B cell (primary cell): ENCODE measurements at regions not wholly inside any gene's neighbourhood (a gene's known extent, or its start where the extent isn't known, plus 50 kb on each side); places are given as distances from the start of the nearest gene placed in this dataset.

ENCODE experiments used
- ATAC-seq: fragments of 200-7000 bp; cut with Tn5 transposase; one replicate; pipeline ENCODE4 v1.10.0; 2021; ENCODE audit warnings: low read depth, mild to moderate bottlenecking, moderate number of reproducible peaks, moderate library complexity
- CTCF ChIA-PET: fragments of 350-600 bp; sonication (Branson Sonifier 250); formaldehyde crosslinking; loops from one replicate; lab custom pipeline; 2021; ENCODE audit warnings: antibody characterized with exemption, inconsistent platforms; lab: Charles Lee
- POLR2A ChIA-PET: fragments of 350-600 bp; sonication (Branson Sonifier 250); formaldehyde crosslinking; loops from one replicate; lab custom pipeline; 2021; ENCODE audit warnings: antibody characterized with exemption; lab: Charles Lee
- DNase-seq: peaks from one replicate; pipeline ENCODE4 v3.0.0; 2013
- H2AFZ ChIP-seq: 2 replicates; pipeline ENCODE4 v1.6.1; 2012; ENCODE audit warnings: mild to moderate bottlenecking, low read depth, low read length; ENCODE audit not compliant: insufficient read depth, poor library complexity, severe bottlenecking
- H3K27ac ChIP-seq, 2 donors: 1 replicate in 1 of 2; 2 replicates in 1 of 2; pipeline ENCODE4 v1.5.1; 2012 to 2013; ENCODE audit warnings: low read length in 2 of 2, mild to moderate bottlenecking in 2 of 2, moderate library complexity in 1 of 2
- H3K27me3 ChIP-seq, 4 experiments: fragments of 200-600 bp in 1 of 4; sonication (generic) in 1 of 4; replicated peaks in 1 of 4; 1 replicate in 2 of 4; 2 replicates in 2 of 4; pipeline versions ENCODE4 v1.6.1 to v1.7.0; 2013 to 2016; ENCODE audit warnings: low read length in 3 of 4, mild to moderate bottlenecking in 2 of 4, mixed read lengths in 1 of 4, moderate library complexity in 1 of 4; ENCODE audit not compliant: insufficient read depth in 4 of 4, control insufficient read depth in 3 of 4; ENCODE audit errors: control extremely low read depth in 1 of 4
- H3K36me3 ChIP-seq, 2 experiments: replicated peaks in 1 of 2; 1 replicate in 1 of 2; 2 replicates in 1 of 2; pipeline versions ENCODE4 v1.6.1 to v1.7.1; 2013; ENCODE audit warnings: low read length in 1 of 2; ENCODE audit not compliant: insufficient read depth in 2 of 2, control insufficient read depth in 1 of 2; ENCODE audit errors: control extremely low read depth in 1 of 2, extremely low read depth in 1 of 2
- H3K4me1 ChIP-seq, 2 donors: fragments of 200-600 bp in 1 of 2; sonication (generic) in 1 of 2; 1 replicate in 1 of 2; 2 replicates in 1 of 2; pipeline versions ENCODE4 v1.5.1 to v1.6.1; 2013 to 2017; ENCODE audit warnings: low read length in 2 of 2; ENCODE audit not compliant: control insufficient read depth in 2 of 2, insufficient read depth in 2 of 2
- H3K4me2 ChIP-seq: replicated peaks from 2 replicates; pipeline ENCODE3; 2012; ENCODE audit warnings: mild to moderate bottlenecking, low read depth, low read length; ENCODE audit not compliant: poor library complexity, severe bottlenecking
- H3K4me3 ChIP-seq, 5 experiments: fragments of 200-600 bp in 1 of 5; sonication (generic) in 1 of 5; 1 replicate in 3 of 5; 2 replicates in 2 of 5; pipeline versions ENCODE4 v1.5.1 to v1.7.0; 2011 to 2016; ENCODE audit warnings: low read length in 4 of 5, mild to moderate bottlenecking in 4 of 5, low read depth in 2 of 5, control low read depth in 1 of 5, moderate library complexity in 1 of 5; ENCODE audit not compliant: insufficient read depth in 1 of 5; ENCODE audit errors: control extremely low read depth in 1 of 5, extremely low read depth in 1 of 5
- H3K79me2 ChIP-seq: fragments of 200-600 bp; sonication (generic); one replicate; pipeline ENCODE4 v1.6.0; 2016; ENCODE audit warnings: low read length; ENCODE audit not compliant: control insufficient read depth, insufficient read depth
- H3K9ac ChIP-seq: fragments of 200-600 bp; sonication (generic); 2 replicates; pipeline ENCODE4 v1.6.1; 2017; ENCODE audit warnings: mild to moderate bottlenecking, low read length, moderate library complexity
- H3K9me3 ChIP-seq, 3 donors: one replicate each; pipeline versions ENCODE4 v1.6.1 to v1.7.1; 2013; ENCODE audit warnings: low read length in 2 of 3; ENCODE audit not compliant: control insufficient read depth in 2 of 3, insufficient read depth in 1 of 3; ENCODE audit errors: control extremely low read depth in 1 of 3
- H4K20me1 ChIP-seq: 2 replicates; pipeline ENCODE4 v1.6.0; 2012; ENCODE audit warnings: mild to moderate bottlenecking, low read length; ENCODE audit not compliant: insufficient read depth, control insufficient read depth, poor library complexity, severe bottlenecking
- H3K27ac Mint-ChIP-seq: one replicate; pipeline ENCODE4 v1.8.0; 2021; ENCODE audit warnings: mixed read lengths
- H3K27me3 Mint-ChIP-seq: one replicate; pipeline ENCODE4 v1.8.0; 2021; ENCODE audit warnings: mixed read lengths
- H3K4me1 Mint-ChIP-seq: one replicate; pipeline ENCODE4 v1.8.0; 2021; ENCODE audit warnings: mixed read lengths
- H3K4me3 Mint-ChIP-seq: one replicate; pipeline ENCODE4 v1.8.0; 2021; ENCODE audit warnings: mixed read lengths
- H3K9me3 Mint-ChIP-seq: one replicate; pipeline ENCODE4 v1.8.0; 2022; ENCODE audit warnings: mixed read lengths; ENCODE audit not compliant: insufficient read depth
- EZH2 ChIP-seq: IDR thresholded peaks from 2 replicates; pipeline ENCODE4 v1.6.1; 2012; ENCODE audit warnings: borderline replicate concordance, low read depth, mild to moderate bottlenecking, moderate library complexity, low read length; ENCODE audit not compliant: insufficient read depth, poor library complexity, severe bottlenecking
- WGBS: methylation state at CpG from one replicate; pipeline ENCODE4 v1.1.5; 2013; ENCODE audit warnings: missing lambda C conversion rate; ENCODE audit not compliant: insufficient coverage; 5-methylcytosine and 5-hydroxymethylcytosine counted together
- intact Hi-C: fragments of 100-400 bp; cut with micrococcal nuclease; formaldehyde crosslinking; loops from one replicate; pipeline ENCODE4 v1.10.0; 2022
- TF ChIP-seq, protein P1 (sequence below): fragments of 200-600 bp; IDR thresholded peaks from one replicate; pipeline ENCODE4 v1.8.0; 2022; ENCODE audit warnings: antibody characterized with exemption, mild to moderate bottlenecking

DNA sequence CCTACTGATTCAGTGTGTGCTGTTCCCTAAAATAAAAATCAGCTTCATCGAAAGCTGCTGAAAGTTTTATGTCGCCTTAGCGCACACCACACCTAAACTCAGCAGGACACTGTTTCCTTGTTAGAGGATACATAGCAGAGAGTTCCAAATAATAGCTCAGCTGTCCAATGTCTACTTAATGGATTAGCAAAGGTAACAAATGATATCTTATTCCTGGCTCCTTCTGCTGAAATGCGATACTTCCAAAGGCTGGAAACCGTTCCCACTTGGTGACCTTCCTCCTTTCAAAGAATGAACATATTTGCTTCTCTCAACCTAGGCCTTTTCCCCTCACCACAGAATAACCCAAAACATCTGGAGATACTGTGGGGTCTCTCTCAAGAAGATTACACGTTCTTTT is 189.5 kb upstream of the GMDS start:
- Histone ChIP-seq H3K27me3 (no peaks in the 10 kb centered on the region), H3K9me3 (peaks cover 0 to 7% (median 0%) of the 10 kb centered on the region in 3 donors), H3K79me2 (no peaks in the 10 kb centered on the region), H3K9ac (no peak overlapping the region), H3K27ac (no peak overlapping the region), H3K4me1 (peaks cover 0 to 3% of the 10 kb centered on the region in 2 donors), H2AFZ (no peak overlapping the region), H3K4me3 (no peak overlapping the region), H3K4me2 (no peak overlapping the region), H4K20me1 (no peaks in the 10 kb centered on the region), H3K36me3 (no peaks in the 10 kb centered on the region)
- TF ChIP-seq, protein P1, sequence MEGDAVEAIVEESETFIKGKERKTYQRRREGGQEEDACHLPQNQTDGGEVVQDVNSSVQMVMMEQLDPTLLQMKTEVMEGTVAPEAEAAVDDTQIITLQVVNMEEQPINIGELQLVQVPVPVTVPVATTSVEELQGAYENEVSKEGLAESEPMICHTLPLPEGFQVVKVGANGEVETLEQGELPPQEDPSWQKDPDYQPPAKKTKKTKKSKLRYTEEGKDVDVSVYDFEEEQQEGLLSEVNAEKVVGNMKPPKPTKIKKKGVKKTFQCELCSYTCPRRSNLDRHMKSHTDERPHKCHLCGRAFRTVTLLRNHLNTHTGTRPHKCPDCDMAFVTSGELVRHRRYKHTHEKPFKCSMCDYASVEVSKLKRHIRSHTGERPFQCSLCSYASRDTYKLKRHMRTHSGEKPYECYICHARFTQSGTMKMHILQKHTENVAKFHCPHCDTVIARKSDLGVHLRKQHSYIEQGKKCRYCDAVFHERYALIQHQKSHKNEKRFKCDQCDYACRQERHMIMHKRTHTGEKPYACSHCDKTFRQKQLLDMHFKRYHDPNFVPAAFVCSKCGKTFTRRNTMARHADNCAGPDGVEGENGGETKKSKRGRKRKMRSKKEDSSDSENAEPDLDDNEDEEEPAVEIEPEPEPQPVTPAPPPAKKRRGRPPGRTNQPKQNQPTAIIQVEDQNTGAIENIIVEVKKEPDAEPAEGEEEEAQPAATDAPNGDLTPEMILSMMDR, result no peak
- no peak for TF ChIP-seq EZH2
- WGBS, result 100% methylated on average over 2 of the region's 6 CpGs
- Mint-ChIP-seq H3K27ac (no peak overlapping the region), H3K4me1 (no peaks in the 10 kb centered on the region), H3K27me3 (no peaks in the 10 kb centered on the region), H3K9me3 (no peaks in the 10 kb centered on the region), H3K4me3 (no peak overlapping the region)
- ChIA-PET POLR2A (no interaction called here), CTCF (no interaction called here)
- intact Hi-C loops, result no loop called here
- ATAC-seq (no peak), DNase-seq (no peak)

DNA sequence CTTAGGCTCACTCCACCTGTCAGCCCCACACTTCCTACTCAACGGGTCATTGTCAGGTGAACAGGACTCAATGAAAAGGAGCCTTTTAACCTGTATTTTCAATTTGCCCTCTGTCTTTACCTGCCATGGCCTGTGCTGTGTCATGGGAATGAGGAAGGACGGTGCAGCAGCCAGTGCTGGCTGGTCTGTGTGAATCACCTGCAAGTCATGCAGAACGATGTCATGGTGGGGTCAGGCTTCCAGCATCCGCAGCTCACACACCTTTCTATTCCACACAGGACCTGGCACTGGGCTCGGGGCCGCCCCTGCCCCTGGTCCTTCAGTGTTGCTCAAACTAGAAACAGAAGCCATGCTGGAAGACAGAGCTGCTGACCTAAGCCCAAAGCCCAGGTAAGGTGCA is 188.7 kb upstream of the GMDS start:
- peaks cover 0 to 7% (median 0%) of the 10 kb centered on the region in 3 donors for H3K9me3 ChIP-seq
- peaks cover 0 to 3% of the 10 kb centered on the region in 2 donors for H3K4me1 ChIP-seq
- Mint-ChIP-seq H3K4me3 (no peak overlapping the region), H3K4me1 (no peaks in the 10 kb centered on the region), H3K9me3 (no peaks in the 10 kb centered on the region), H3K27ac (no peak overlapping the region), H3K27me3 (no peaks in the 10 kb centered on the region)
- H3K27ac ChIP-seq, result no peak overlapping the region
- H2AFZ ChIP-seq, result no peak overlapping the region
- no peak overlapping the region for H3K9ac ChIP-seq
- H4K20me1 ChIP-seq, result no peaks in the 10 kb centered on the region
- ChIA-PET CTCF (interaction anchor here (0.5 kb wide), 1 partner anchor 308 kb away, joined by 3 read pairs; no protein-coding TSS in a partner anchor), POLR2A (no interaction called here)
- H3K79me2 ChIP-seq, result no peaks in the 10 kb centered on the region
- TF ChIP-seq, protein P1, result no peak
- TF ChIP-seq EZH2, result no peak
- ATAC-seq (no peak), DNase-seq (no peak)
- no peaks in the 10 kb centered on the region for H3K27me3 ChIP-seq
- no peak overlapping the region for H3K4me2 ChIP-seq
- 84% methylated on average over 6 of the region's 6 CpGs for WGBS
- intact Hi-C loops, result no loop called here
- H3K4me3 ChIP-seq, result no peak overlapping the region
- H3K36me3 ChIP-seq, result no peaks in the 10 kb centered on the region
